ENCODE measurements at regions not wholly inside any gene's neighbourhood (a gene's known extent, or its start where the extent isn't known, plus 50 kb on each side); places are given as distances from the start of the nearest gene placed in this dataset.

- CTCF ChIA-PET (ENCODE audit: low intra/inter-chr PET ratio, low total read pairs): no interaction called here
- in situ Hi-C loops (cut with HindIII; ENCODE audit: extremely low pct_ligation_motif_present, low pct_unique_long_range_greater_than_20kb): no loop called here
- Histone ChIP-seq H3K4me1 (ENCODE audit: insufficient read depth, low read length) (no peaks in the 10 kb centered on the region), H3K27me3 (ENCODE audit: control insufficient read depth in 1 of 2, insufficient read depth in 2 of 2, low read length in 2 of 2) (peaks cover 2 to 8% of the 10 kb centered on the region in 2 experiments; a peak in 2 of 5 replicates), H3K9me3 (ENCODE audit: low read length) (no peaks in the 10 kb centered on the region), H3K27ac (ENCODE audit: extremely low read length, insufficient read depth, low read length) (no peak overlapping the region), H3K79me2 (ENCODE audit: insufficient read depth, low read length) (no peaks in the 10 kb centered on the region), H3K4me2 (ENCODE audit: low read depth, low read length) (no peak overlapping the region), H3K9ac (ENCODE audit: insufficient read depth, low read depth, low read length) (no peak overlapping the region), H3K36me3 (replicated peaks in 1 of 2; ENCODE audit: control insufficient read depth in 1 of 2, insufficient read depth in 2 of 2, low read length in 2 of 2) (no peaks in the 10 kb centered on the region), H4K20me1 (ENCODE audit: insufficient read depth, low read length) (no peaks in the 10 kb centered on the region), H3K4me3 (replicated peaks in 1 of 3; ENCODE audit: insufficient read depth in 1 of 3, low read depth in 2 of 3, low read length in 3 of 3) (no peak overlapping the region), H2AFZ (ENCODE audit: low read length) (no peak overlapping the region)
- 3% methylated on average over 3 of the region's 3 CpGs for WGBS (ENCODE audit: low lambda C conversion rate)
- POLR2A ChIA-PET: no interaction called here
- BruUV-seq (replicated peaks): no TSS peak
- ATAC-seq (no peak), FAIRE-seq (no peak), DNase-seq (ENCODE audit: low spot score) (no peak)
- intact Hi-C loops (cut with micrococcal nuclease; ENCODE audit: unreplicated experiment): no loop called here
- TF ChIP-seq LBX2 (CRISPR knock-in tag; IDR thresholded peaks at IDR 0.05; ENCODE audit: borderline replicate concordance): no peak
- TF ChIP-seq SMAD3 (CRISPR knock-in tag; IDR thresholded peaks at IDR 0.05): no peak
Observed at GRCh38 chr20:48100483-48100882, 315.2 kb upstream of the SULF2 start.

GRCh38 chr20:48098866-48099265 is 313.6 kb upstream of the SULF2 start:
- in situ Hi-C loops (cut with HindIII; ENCODE audit: extremely low pct_ligation_motif_present, low pct_unique_long_range_greater_than_20kb) (no loop called here), intact Hi-C loops (cut with micrococcal nuclease; ENCODE audit: unreplicated experiment) (no loop called here)
- no peak overlapping the region for H3K4me2 ChIP-seq (ENCODE audit: low read depth, low read length)
- no peak overlapping the region for H3K27ac ChIP-seq (ENCODE audit: extremely low read length, insufficient read depth, low read length)
- peaks cover 0 to 8% of the 10 kb centered on the region in 2 experiments; a peak in 1 of 5 replicates for H3K27me3 ChIP-seq (ENCODE audit: control insufficient read depth in 1 of 2, insufficient read depth in 2 of 2, low read length in 2 of 2)
- H3K9ac ChIP-seq (ENCODE audit: insufficient read depth, low read depth, low read length): no peak overlapping the region
- ATAC-seq (no peak), DNase-seq (ENCODE audit: low spot score) (no peak), FAIRE-seq (no peak)
- H3K4me1 ChIP-seq (ENCODE audit: insufficient read depth, low read length): no peaks in the 10 kb centered on the region
- TF ChIP-seq SAP130 (CRISPR knock-in tag; IDR thresholded peaks at IDR 0.05; ENCODE audit: low read depth) (no peak), ZNF746 (CRISPR knock-in tag; IDR thresholded peaks at IDR 0.05) (no peak), ZSCAN30 (CRISPR knock-in tag; IDR thresholded peaks at IDR 0.05) (no peak), RORA (CRISPR knock-in tag; IDR thresholded peaks at IDR 0.05) (no peak), DMTF1 (CRISPR knock-in tag; IDR thresholded peaks at IDR 0.05) (no peak), FOXK2 (IDR thresholded peaks at IDR 0.05) (no peak), ZC3H13 (CRISPR knock-in tag; IDR thresholded peaks at IDR 0.05) (no peak), ZNF740 (CRISPR knock-in tag; IDR thresholded peaks at IDR 0.05) (no peak), ZNF800 (CRISPR knock-in tag; IDR thresholded peaks at IDR 0.05) (no peak)
- 27% methylated on average over 4 of the region's 4 CpGs for WGBS (ENCODE audit: low lambda C conversion rate)
- H2AFZ ChIP-seq (ENCODE audit: low read length): no peak overlapping the region
- BruUV-seq (replicated peaks): no TSS peak
- H3K79me2 ChIP-seq (ENCODE audit: insufficient read depth, low read length): no peaks in the 10 kb centered on the region
- no peaks in the 10 kb centered on the region for H3K36me3 ChIP-seq (replicated peaks in 1 of 2; ENCODE audit: control insufficient read depth in 1 of 2, insufficient read depth in 2 of 2, low read length in 2 of 2)
- POLR2A ChIA-PET: no interaction called here
- no peaks in the 10 kb centered on the region for H4K20me1 ChIP-seq (ENCODE audit: insufficient read depth, low read length)
- no peaks in the 10 kb centered on the region for H3K9me3 ChIP-seq (ENCODE audit: low read length)
- CTCF ChIA-PET (ENCODE audit: low intra/inter-chr PET ratio, low total read pairs): no interaction called here
- H3K4me3 ChIP-seq (replicated peaks in 1 of 3; ENCODE audit: insufficient read depth in 1 of 3, low read depth in 2 of 3, low read length in 3 of 3): no peak overlapping the region
